ENCODE measurements at regions not wholly inside any gene's neighbourhood (a gene's known extent, or its start where the extent isn't known, plus 50 kb on each side); places are given as distances from the start of the nearest gene placed in this dataset.

DNA sequence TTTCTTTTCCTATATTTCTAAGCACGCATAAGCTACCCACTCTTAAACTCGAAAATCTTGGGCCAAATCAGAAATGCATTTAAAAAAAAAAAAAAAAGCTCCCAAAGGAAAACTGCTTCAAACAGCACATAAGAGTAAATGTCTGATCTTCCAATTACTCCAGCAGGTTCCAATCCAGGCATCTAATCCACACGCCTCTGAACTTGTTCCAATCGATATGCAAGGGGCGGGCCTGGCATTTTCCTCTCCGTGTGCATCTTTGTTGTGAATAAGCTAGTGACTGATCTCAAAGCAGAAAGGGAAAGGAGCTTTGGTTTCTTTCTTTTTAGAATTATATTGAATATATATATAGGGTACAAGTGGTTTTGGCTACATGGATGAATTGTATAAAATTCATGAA, 365.5 kb downstream of the PRDM2 start:
- no peak overlapping the region for H3K4me2 ChIP-seq
- no peak for FAIRE-seq

DNA sequence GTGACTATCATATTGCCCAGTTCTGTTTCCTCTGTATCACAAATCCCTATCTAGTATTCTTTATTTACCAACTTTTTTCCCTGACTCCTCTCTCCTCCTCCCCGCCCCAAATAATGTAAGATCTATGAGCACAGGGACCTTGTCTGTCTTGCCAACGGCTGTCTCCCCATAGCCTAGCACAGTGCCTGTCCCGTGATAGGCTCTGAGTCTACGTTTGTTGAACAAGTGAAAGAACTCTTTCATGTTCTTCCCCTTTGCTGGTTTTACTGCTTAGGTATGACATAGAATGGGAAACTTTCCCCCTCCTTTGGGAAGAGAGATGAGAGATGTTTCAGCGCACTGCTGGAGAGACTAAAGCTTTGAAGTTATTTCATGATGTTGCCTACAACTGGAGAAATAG, 367.0 kb downstream of the PRDM2 start:
- Histone ChIP-seq H3K4me1 (no peaks in the 10 kb centered on the region), H3K27ac (no peak overlapping the region), H3K4me2 (no peak overlapping the region), H3K4me3 (no peak overlapping the region), H3K9me3 (no peaks in the 10 kb centered on the region)
- no peak for FAIRE-seq
- TF ChIP-seq MAFK (IDR thresholded peaks at IDR 0.05; ENCODE audit: partially characterized antibody) (no peak), MAX (IDR thresholded peaks at IDR 0.05) (no peak)
- no peak for DNase-seq (ENCODE audit: low read depth in 1 of 2, low spot score in 1 of 2)
- ATAC-seq, result no peak
- POLR2A ChIA-PET, result no interaction called here
- CTCF ChIA-PET, result no interaction called here
- WGBS (ENCODE audit: missing lambda C conversion rate), result 3% methylated on average over 5 of the region's 5 CpGs

More for the DNA sequence above, 365.5 kb downstream of the PRDM2 start:
- ChIA-PET CTCF (interaction anchor here (0.7 kb wide), 1 partner anchor 36 kb away, joined by 3 read pairs; no protein-coding TSS in a partner anchor), POLR2A (no interaction called here)
- no peak overlapping the region for H3K27ac ChIP-seq
- ATAC-seq (no peak), DNase-seq (ENCODE audit: low read depth in 1 of 2, low spot score in 1 of 2) (no peak)
- H3K9me3 ChIP-seq, result no peaks in the 10 kb centered on the region
- TF ChIP-seq EHF (CRISPR knock-in tag; IDR thresholded peaks at IDR 0.05) (no peak), RARB (CRISPR knock-in tag; IDR thresholded peaks at IDR 0.05) (no peak), HEYL (CRISPR knock-in tag; IDR thresholded peaks at IDR 0.05) (no peak), RAD21 (conservative IDR thresholded peaks at IDR 0.05 in 1 of 2, IDR thresholded peaks at IDR 0.05 in 1 of 2) (no peak), RCOR1 (IDR thresholded peaks at IDR 0.05; ENCODE audit: low read depth, low read length) (no peak), NPAS2 (CRISPR knock-in tag; IDR thresholded peaks at IDR 0.05; ENCODE audit: borderline replicate concordance) (no peak), HOXA7 (CRISPR knock-in tag; IDR thresholded peaks at IDR 0.05) (no peak), CBX8 (IDR thresholded peaks at IDR 0.05) (no peak), CBX2 (IDR thresholded peaks at IDR 0.05; ENCODE audit: borderline replicate concordance, low read depth) (no peak), TFCP2L1 (CRISPR knock-in tag; IDR thresholded peaks at IDR 0.05) (no peak), SREBF2 (IDR thresholded peaks at IDR 0.05) (no peak), KDM5A (IDR thresholded peaks at IDR 0.05) (no peak), CEBPB (IDR thresholded peaks at IDR 0.05) (no peak), RFX5 (IDR thresholded peaks at IDR 0.05) (no peak), HDAC2 (IDR thresholded peaks at IDR 0.05) (no peak), ZNF302 (CRISPR knock-in tag; IDR thresholded peaks at IDR 0.05) (no peak)
- TF ChIP-seq, protein P1, sequence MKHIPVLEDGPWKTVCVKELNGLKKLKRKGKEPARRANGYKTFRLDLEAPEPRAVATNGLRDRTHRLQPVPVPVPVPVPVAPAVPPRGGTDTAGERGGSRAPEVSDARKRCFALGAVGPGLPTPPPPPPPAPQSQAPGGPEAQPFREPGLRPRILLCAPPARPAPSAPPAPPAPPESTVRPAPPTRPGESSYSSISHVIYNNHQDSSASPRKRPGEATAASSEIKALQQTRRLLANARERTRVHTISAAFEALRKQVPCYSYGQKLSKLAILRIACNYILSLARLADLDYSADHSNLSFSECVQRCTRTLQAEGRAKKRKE (CRISPR knock-in tag; IDR thresholded peaks at IDR 0.05; ENCODE audit: low read depth), result no peak
- TF ChIP-seq, protein P2, sequence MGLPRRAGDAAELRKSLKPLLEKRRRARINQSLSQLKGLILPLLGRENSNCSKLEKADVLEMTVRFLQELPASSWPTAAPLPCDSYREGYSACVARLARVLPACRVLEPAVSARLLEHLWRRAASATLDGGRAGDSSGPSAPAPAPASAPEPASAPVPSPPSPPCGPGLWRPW (IDR thresholded peaks at IDR 0.05), result no peak
- TF ChIP-seq, protein P3, sequence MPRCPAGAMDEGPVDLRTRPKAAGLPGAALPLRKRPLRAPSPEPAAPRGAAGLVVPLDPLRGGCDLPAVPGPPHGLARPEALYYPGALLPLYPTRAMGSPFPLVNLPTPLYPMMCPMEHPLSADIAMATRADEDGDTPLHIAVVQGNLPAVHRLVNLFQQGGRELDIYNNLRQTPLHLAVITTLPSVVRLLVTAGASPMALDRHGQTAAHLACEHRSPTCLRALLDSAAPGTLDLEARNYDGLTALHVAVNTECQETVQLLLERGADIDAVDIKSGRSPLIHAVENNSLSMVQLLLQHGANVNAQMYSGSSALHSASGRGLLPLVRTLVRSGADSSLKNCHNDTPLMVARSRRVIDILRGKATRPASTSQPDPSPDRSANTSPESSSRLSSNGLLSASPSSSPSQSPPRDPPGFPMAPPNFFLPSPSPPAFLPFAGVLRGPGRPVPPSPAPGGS (IDR thresholded peaks at IDR 0.05), result no peak
- H3K4me3 ChIP-seq, result no peak overlapping the region
- WGBS (ENCODE audit: missing lambda C conversion rate), result 14% methylated on average over 6 of the region's 6 CpGs
- no peaks in the 10 kb centered on the region for H3K4me1 ChIP-seq

- ATAC-seq, result no peak
- no peak for DNase-seq (ENCODE audit: low read depth in 1 of 2, low spot score in 1 of 2)
- TF ChIP-seq MAX (IDR thresholded peaks at IDR 0.05) (no peak), RCOR1 (IDR thresholded peaks at IDR 0.05; ENCODE audit: low read depth, low read length) (no peak), GATA3 (IDR thresholded peaks at IDR 0.05; ENCODE audit: borderline replicate concordance) (no peak), TFCP2L1 (CRISPR knock-in tag; IDR thresholded peaks at IDR 0.05) (no peak), JUNB (IDR thresholded peaks at IDR 0.05) (no peak)
- no peaks in the 10 kb centered on the region for H3K4me1 ChIP-seq
- no peak overlapping the region for H3K4me3 ChIP-seq
- 0% methylated on average over 4 of the region's 4 CpGs for WGBS (ENCODE audit: missing lambda C conversion rate)
- H3K4me2 ChIP-seq, result no peak overlapping the region
- ChIA-PET CTCF (no interaction called here), POLR2A (no interaction called here)
- H3K27ac ChIP-seq, result no peak overlapping the region
- no peak for FAIRE-seq
- H3K9me3 ChIP-seq, result no peaks in the 10 kb centered on the region
These were observed 367.7 kb downstream of the PRDM2 start for GRCh38 chr1:14067711-14068110.
